GM12875 (cell line): ENCODE measurements at regions not wholly inside any gene's neighbourhood (a gene's known extent, or its start where the extent isn't known, plus 50 kb on each side); places are given as distances from the start of the nearest gene placed in this dataset.

ENCODE experiments used
- H3K4me3 ChIP-seq: one replicate; pipeline ENCODE4 v1.5.1; 2011; ENCODE audit warnings: low read depth, low read length, control low read depth
- CTCF ChIP-seq: IDR thresholded peaks from 2 replicates; pipeline ENCODE4 v1.5.1; 2011; ENCODE audit warnings: low read depth, mild to moderate bottlenecking, control low read depth, inconsistent platforms, low read length, moderate library complexity, borderline replicate concordance; ENCODE audit not compliant: insufficient read depth

GRCh38 chr2:71795486-71795885 is 342.1 kb downstream of the DYSF start:
- no peak for TF ChIP-seq CTCF

GRCh38 chr2:71794611-71795010 is 341.2 kb downstream of the DYSF start:
- no peak for TF ChIP-seq CTCF
- no peak overlapping the region for H3K4me3 ChIP-seq

More at GRCh38 chr2:71795486-71795885, 342.1 kb downstream of the DYSF start:
- no peak overlapping the region for H3K4me3 ChIP-seq

- H3K4me3 ChIP-seq: no peak overlapping the region
- TF ChIP-seq CTCF: no peak
Measured at GRCh38 chr2:71793926-71794325, 340.6 kb downstream of the DYSF start.

- no peak overlapping the region for H3K4me3 ChIP-seq
Measured at GRCh38 chr2:71792926-71793761, 339.8 kb downstream of the DYSF start.

GRCh38 chr2:71791501-71792135 is 338.3 kb downstream of the DYSF start:
- TF ChIP-seq CTCF: no peak
- no peak overlapping the region for H3K4me3 ChIP-seq

More at GRCh38 chr2:71792926-71793761, 339.8 kb downstream of the DYSF start:
- no peak for TF ChIP-seq CTCF

- no peak overlapping the region for H3K4me3 ChIP-seq
- TF ChIP-seq CTCF: no peak
Measured at GRCh38 chr2:71791061-71791450, 337.7 kb downstream of the DYSF start.
